CD14-positive monocyte (primary cell): ENCODE measurements at regions not wholly inside any gene's neighbourhood (a gene's known extent, or its start where the extent isn't known, plus 50 kb on each side); places are given as distances from the start of the nearest gene placed in this dataset.

Source experiments
- DNase-seq, 3 donors: peaks; one replicate each; pipeline ENCODE4 v3.0.0-alpha.2; 2011 to 2022
- H2AFZ ChIP-seq: 2 replicates; pipeline ENCODE4 v1.6.0; 2012; ENCODE audit warnings: mild to moderate bottlenecking, low read depth, low read length, inconsistent platforms; ENCODE audit not compliant: insufficient read depth, poor library complexity, severe bottlenecking
- H3K27ac ChIP-seq, 2 donors: 1 replicate in 1 of 2; 2 replicates in 1 of 2; pipeline ENCODE4 v1.5.1; 2012 to 2013; ENCODE audit warnings: low read length in 2 of 2, control low read depth in 1 of 2, inconsistent platforms in 1 of 2, low read depth in 1 of 2, mild to moderate bottlenecking in 1 of 2
- H3K27me3 ChIP-seq, 2 donors: one replicate each; pipeline versions ENCODE4 v1.6.0 to v1.6.1; 2011 to 2013; ENCODE audit warnings: low read length in 2 of 2; ENCODE audit not compliant: control insufficient read depth in 2 of 2, insufficient read depth in 2 of 2
- H3K36me3 ChIP-seq, 2 donors: replicated peaks in 1 of 2; 1 replicate in 1 of 2; 2 replicates in 1 of 2; pipeline versions ENCODE4 v1.5.1 to v1.6.1; 2012 to 2013; ENCODE audit warnings: low read length in 2 of 2, control low read depth in 1 of 2, inconsistent platforms in 1 of 2, mild to moderate bottlenecking in 1 of 2; ENCODE audit not compliant: insufficient read depth in 2 of 2, control insufficient read depth in 1 of 2
- H3K4me1 ChIP-seq, 2 donors: 1 replicate in 1 of 2; 2 replicates in 1 of 2; pipeline versions ENCODE4 v1.5.1 to v1.6.1; 2012 to 2013; ENCODE audit warnings: low read length in 2 of 2, control low read depth in 1 of 2, inconsistent platforms in 1 of 2, mild to moderate bottlenecking in 1 of 2, moderate library complexity in 1 of 2; ENCODE audit not compliant: insufficient read depth in 2 of 2, control insufficient read depth in 1 of 2
- H3K4me2 ChIP-seq: replicated peaks from 2 replicates; pipeline ENCODE3; 2012; ENCODE audit warnings: low read length, moderate library complexity, mild to moderate bottlenecking; ENCODE audit not compliant: poor library complexity, severe bottlenecking; ENCODE audit errors: extremely low read depth
- H3K4me3 ChIP-seq, 3 experiments: fragments of 200-600 bp in 1 of 3; sonication (generic) in 1 of 3; replicated peaks in 1 of 3; 1 replicate in 2 of 3; 2 replicates in 1 of 3; pipeline ENCODE4 v1.5.1; 2011 to 2013; ENCODE audit warnings: low read length in 3 of 3, mild to moderate bottlenecking in 3 of 3, control low read depth in 2 of 3, low read depth in 2 of 3, inconsistent platforms in 1 of 3, moderate library complexity in 1 of 3
- H3K79me2 ChIP-seq: 2 replicates; pipeline ENCODE4 v1.6.0; 2012; ENCODE audit warnings: mild to moderate bottlenecking, control low read depth, inconsistent platforms, low read length, moderate library complexity; ENCODE audit not compliant: insufficient read depth
- H3K9ac ChIP-seq: 2 replicates; pipeline ENCODE4 v1.6.0; 2017; ENCODE audit warnings: low read length, mild to moderate bottlenecking; ENCODE audit not compliant: insufficient read depth, poor library complexity, severe bottlenecking
- H3K9me3 ChIP-seq, 2 donors: replicated peaks in 1 of 2; 1 replicate in 1 of 2; 2 replicates in 1 of 2; pipeline versions ENCODE4 v1.5.1 to v1.6.1; 2012 to 2013; ENCODE audit warnings: low read length in 2 of 2, control low read depth in 1 of 2; ENCODE audit not compliant: control insufficient read depth in 1 of 2, insufficient read depth in 1 of 2
- H4K20me1 ChIP-seq: 2 replicates; pipeline ENCODE4 v1.6.0; 2012; ENCODE audit warnings: mild to moderate bottlenecking, low read length, control low read depth, moderate library complexity; ENCODE audit not compliant: insufficient read depth
- H3K27ac Mint-ChIP-seq, 7 donors: one replicate each; pipeline ENCODE4 v1.8.0; 2020; ENCODE audit warnings: mild to moderate bottlenecking in 7 of 7, mixed read lengths in 7 of 7, moderate library complexity in 6 of 7, inconsistent platforms in 2 of 7
- H3K27me3 Mint-ChIP-seq, 3 donors: one replicate each; pipeline ENCODE4 v1.8.0; 2021 to 2022; ENCODE audit warnings: low read depth in 3 of 3, mild to moderate bottlenecking in 3 of 3, mixed read lengths in 3 of 3, moderate library complexity in 3 of 3, inconsistent platforms in 1 of 3
- H3K36me3 Mint-ChIP-seq, 2 donors: one replicate each; pipeline ENCODE4 v1.8.0; 2020; ENCODE audit warnings: mixed read lengths in 2 of 2, inconsistent platforms in 1 of 2, mild to moderate bottlenecking in 1 of 2
- H3K4me1 Mint-ChIP-seq: one replicate; pipeline ENCODE4 v1.8.0; 2020; ENCODE audit warnings: mild to moderate bottlenecking, mixed read lengths
- H3K4me3 Mint-ChIP-seq, 2 donors: one replicate each; pipeline ENCODE4 v1.8.0; 2020; ENCODE audit warnings: mild to moderate bottlenecking in 2 of 2, mixed read lengths in 2 of 2, moderate library complexity in 1 of 2
- H3K9me3 Mint-ChIP-seq, 7 donors: one replicate each; pipeline ENCODE4 v1.8.0; 2020 to 2022; ENCODE audit warnings: mixed read lengths in 7 of 7, mild to moderate bottlenecking in 6 of 7, moderate library complexity in 6 of 7, inconsistent platforms in 2 of 7
- CTCF ChIP-seq: fragments of 200-600 bp; IDR thresholded peaks from one replicate; pipeline ENCODE4 v1.8.0; 2022; ENCODE audit warnings: antibody characterized with exemption, mild to moderate bottlenecking
- WGBS: methylation state at CpG from one replicate; pipeline ENCODE4 v1.1.5; 2013; ENCODE audit warnings: missing lambda C conversion rate; ENCODE audit not compliant: insufficient coverage; 5-methylcytosine and 5-hydroxymethylcytosine counted together
- intact Hi-C, 2 donors: fragments of 100-400 bp; cut with micrococcal nuclease; formaldehyde crosslinking; loops; one replicate each; pipeline versions ENCODE4 v1.15.0 to v1.15.1; 2023

GRCh38 chr5:111983459-111983858 lies 226.5 kb upstream of the NREP start:
- H3K27ac Mint-ChIP-seq = peak overlapping the region in 1 of 7 donors; percentile 10

GRCh38 chr5:111977436-111977829 lies 220.4 kb upstream of the NREP start:
- WGBS = no CpG with 5 or more reads among the region's 2 CpGs
- H4K20me1 ChIP-seq = no peaks in the 10 kb centered on the region
- Mint-ChIP-seq H3K4me1 (peaks cover 6% of the 10 kb centered on the region), H3K27ac (no peak overlapping the region), H3K9me3 (peaks cover 0 to 3% (median 0%) of the 10 kb centered on the region in 7 donors), H3K4me3 (no peak overlapping the region), H3K27me3 (peaks cover 1 to 5% (median 4%) of the 10 kb centered on the region in 3 donors), H3K36me3 (no peaks in the 10 kb centered on the region)
- H3K4me3 ChIP-seq = no peak overlapping the region
- no peaks in the 10 kb centered on the region for H3K9me3 ChIP-seq
- H3K36me3 ChIP-seq = no peaks in the 10 kb centered on the region
- intact Hi-C loops = no loop called here
- DNase-seq = no peak
- no peak overlapping the region for H3K27ac ChIP-seq
- no peak overlapping the region for H3K4me2 ChIP-seq
- H3K9ac ChIP-seq = no peak overlapping the region
- TF ChIP-seq CTCF = no peak
- no peaks in the 10 kb centered on the region for H3K79me2 ChIP-seq
- H3K27me3 ChIP-seq = no peaks in the 10 kb centered on the region
- H2AFZ ChIP-seq = no peak overlapping the region
- no peaks in the 10 kb centered on the region for H3K4me1 ChIP-seq

More at GRCh38 chr5:111983459-111983858, 226.5 kb upstream of the NREP start:
- Histone ChIP-seq H3K4me2 (no peak overlapping the region), H3K27me3 (no peaks in the 10 kb centered on the region), H3K27ac (no peak overlapping the region), H3K36me3 (no peaks in the 10 kb centered on the region), H3K9ac (no peak overlapping the region), H3K9me3 (no peaks in the 10 kb centered on the region), H3K4me1 (no peaks in the 10 kb centered on the region), H4K20me1 (no peaks in the 10 kb centered on the region), H3K79me2 (no peaks in the 10 kb centered on the region), H2AFZ (no peak overlapping the region), H3K4me3 (no peak overlapping the region)
- WGBS = no CpG with 5 or more reads among the region's 1 CpG
- no peaks in the 10 kb centered on the region for H3K36me3 Mint-ChIP-seq
- H3K9me3 Mint-ChIP-seq = peaks cover 0 to 7% (median 3%) of the 10 kb centered on the region in 7 donors
- DNase-seq = no peak
- H3K4me1 Mint-ChIP-seq = peaks cover 3% of the 10 kb centered on the region
- intact Hi-C loops = no loop called here
- no peak for TF ChIP-seq CTCF
- no peak overlapping the region for H3K4me3 Mint-ChIP-seq
- no peaks in the 10 kb centered on the region for H3K27me3 Mint-ChIP-seq
